Keratinocyte (primary cell): ENCODE measurements at regions not wholly inside any gene's neighbourhood (a gene's known extent, or its start where the extent isn't known, plus 50 kb on each side); places are given as distances from the start of the nearest gene placed in this dataset.

Source experiments
- DNase-seq: peaks from one replicate; pipeline ENCODE4 v3.0.0-alpha.2; 2011; ENCODE audit warnings: low read depth, missing footprints, low spot score
- FAIRE-seq: peaks from 2 replicates; lab custom pipeline; 2011; peaks lifted over from hg19 to GRCh38; lab: Jason Lieb, UNC
- H2AFZ ChIP-seq: 2 replicates; pipeline ENCODE4 v1.6.0; 2012; ENCODE audit warnings: low read length, control low read depth, inconsistent platforms; ENCODE audit not compliant: control insufficient read depth
- H3K27ac ChIP-seq: 2 replicates; pipeline ENCODE4 v1.5.1; 2011; ENCODE audit warnings: low read length; ENCODE audit not compliant: control insufficient read depth, insufficient read depth
- H3K27me3 ChIP-seq: 3 replicates; pipeline ENCODE4 v1.6.0; 2011; ENCODE audit warnings: low read length; ENCODE audit not compliant: control insufficient read depth, insufficient read depth; ENCODE audit errors: extremely low read depth
- H3K36me3 ChIP-seq, 2 experiments: 2 replicates in 1 of 2; 3 replicates in 1 of 2; pipeline ENCODE4 v1.5.1; 2011; ENCODE audit warnings: low read length in 2 of 2, mild to moderate bottlenecking in 1 of 2; ENCODE audit not compliant: control insufficient read depth in 2 of 2, insufficient read depth in 2 of 2; ENCODE audit errors: extremely low read depth in 1 of 2
- H3K4me1 ChIP-seq: 3 replicates; pipeline ENCODE4 v1.5.1; 2011; ENCODE audit warnings: low read length; ENCODE audit not compliant: control insufficient read depth, insufficient read depth; ENCODE audit errors: extremely low read depth
- H3K4me2 ChIP-seq: 3 replicates; pipeline ENCODE4 v1.6.0; 2011; ENCODE audit warnings: low read depth, low read length; ENCODE audit not compliant: control insufficient read depth, insufficient read depth; ENCODE audit errors: extremely low read depth
- H3K4me3 ChIP-seq, 3 experiments: fragments of 200-600 bp in 1 of 3; sonication (generic) in 1 of 3; 2 replicates in 2 of 3; 3 replicates in 1 of 3; pipeline ENCODE4 v1.5.1; 2011 to 2016; ENCODE audit warnings: low read length in 3 of 3, mild to moderate bottlenecking in 3 of 3, control low read depth in 2 of 3, inconsistent platforms in 1 of 3, low read depth in 1 of 3, mixed read lengths in 1 of 3, mixed run types in 1 of 3, moderate library complexity in 1 of 3; ENCODE audit not compliant: control insufficient read depth in 2 of 3, insufficient read depth in 2 of 3; ENCODE audit errors: extremely low read depth in 1 of 3
- H3K79me2 ChIP-seq: 2 replicates; pipeline ENCODE4 v1.6.0; 2012; ENCODE audit warnings: low read length; ENCODE audit not compliant: control insufficient read depth, insufficient read depth
- H3K9ac ChIP-seq: 3 replicates; pipeline ENCODE4 v1.6.0; 2011; ENCODE audit warnings: low read length; ENCODE audit not compliant: control insufficient read depth, insufficient read depth; ENCODE audit errors: extremely low read depth
- H3K9me1 ChIP-seq: 3 replicates; pipeline ENCODE4 v1.6.0; 2011; ENCODE audit warnings: low read length; ENCODE audit not compliant: control insufficient read depth, insufficient read depth; ENCODE audit errors: extremely low read depth
- H3K9me3 ChIP-seq: 2 replicates; pipeline ENCODE4 v1.5.1; 2012; ENCODE audit warnings: low read depth, low read length; ENCODE audit not compliant: control insufficient read depth
- H4K20me1 ChIP-seq: 3 replicates; pipeline ENCODE4 v1.6.0; 2011; ENCODE audit warnings: low read length; ENCODE audit not compliant: control insufficient read depth, insufficient read depth; ENCODE audit errors: extremely low read depth
- EZH2 ChIP-seq: IDR thresholded peaks from one replicate; pipeline ENCODE4 v1.6.1; 2012; ENCODE audit warnings: inconsistent platforms, mild to moderate bottlenecking, low read length, moderate library complexity
- dilution Hi-C: fragments of 300-500 bp; cut with MboI; formaldehyde crosslinking; loops from one replicate; pipeline ENCODE4 v1.7.0; 2020; ENCODE audit warnings: low sequenced_read_pairs; ENCODE audit not compliant: extremely low pct_ligation_motif_present
- TF ChIP-seq, protein P1 (sequence below), 3 experiments: IDR thresholded peaks in 1 of 3; conservative IDR thresholded peaks in 1 of 3; optimal IDR thresholded peaks in 1 of 3; 2 replicates in 2 of 3; 3 replicates in 1 of 3; pipeline versions ENCODE3 to v1.5.1; 2011; ENCODE audit warnings: low read length in 3 of 3, mild to moderate bottlenecking in 3 of 3, moderate library complexity in 2 of 3, control low read depth in 1 of 3, inconsistent platforms in 1 of 3; ENCODE audit not compliant: insufficient read depth in 2 of 3; ENCODE audit errors: extremely low read depth in 1 of 3

DNA sequence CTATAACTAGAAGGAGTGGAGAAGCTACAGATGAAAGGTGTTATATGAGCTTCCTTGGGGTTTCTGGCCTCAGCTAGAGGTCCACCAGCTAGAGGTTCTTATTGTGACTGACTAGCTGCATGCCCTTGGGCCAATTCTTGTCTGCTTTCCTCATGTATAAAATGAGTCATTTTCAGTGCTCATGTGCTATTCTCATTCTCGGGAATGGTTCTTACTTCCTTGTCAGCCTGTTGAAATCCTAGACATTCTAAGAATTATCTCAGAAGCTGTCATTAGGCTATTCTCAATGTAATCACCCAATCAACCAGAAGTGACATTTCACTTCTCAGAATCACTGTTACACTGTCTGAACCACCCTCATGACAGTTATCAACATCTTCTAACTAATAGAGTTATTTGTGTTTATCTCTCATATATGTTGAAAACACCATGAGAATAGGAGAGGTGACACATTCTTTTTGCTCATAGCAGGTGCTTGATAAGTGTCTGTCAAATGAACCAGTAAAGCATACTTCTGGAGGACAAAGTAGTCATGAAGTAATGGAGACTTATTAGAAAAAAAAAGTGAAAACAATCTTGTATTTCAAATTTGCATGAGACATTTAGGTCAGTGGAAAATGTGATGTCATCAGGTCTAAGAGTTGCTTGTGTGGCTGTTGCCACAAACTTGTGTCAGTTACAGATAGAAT, 122.8 kb upstream of the IVNS1ABP start:
- H3K4me3 ChIP-seq = no peak overlapping the region
- TF ChIP-seq, protein P1, sequence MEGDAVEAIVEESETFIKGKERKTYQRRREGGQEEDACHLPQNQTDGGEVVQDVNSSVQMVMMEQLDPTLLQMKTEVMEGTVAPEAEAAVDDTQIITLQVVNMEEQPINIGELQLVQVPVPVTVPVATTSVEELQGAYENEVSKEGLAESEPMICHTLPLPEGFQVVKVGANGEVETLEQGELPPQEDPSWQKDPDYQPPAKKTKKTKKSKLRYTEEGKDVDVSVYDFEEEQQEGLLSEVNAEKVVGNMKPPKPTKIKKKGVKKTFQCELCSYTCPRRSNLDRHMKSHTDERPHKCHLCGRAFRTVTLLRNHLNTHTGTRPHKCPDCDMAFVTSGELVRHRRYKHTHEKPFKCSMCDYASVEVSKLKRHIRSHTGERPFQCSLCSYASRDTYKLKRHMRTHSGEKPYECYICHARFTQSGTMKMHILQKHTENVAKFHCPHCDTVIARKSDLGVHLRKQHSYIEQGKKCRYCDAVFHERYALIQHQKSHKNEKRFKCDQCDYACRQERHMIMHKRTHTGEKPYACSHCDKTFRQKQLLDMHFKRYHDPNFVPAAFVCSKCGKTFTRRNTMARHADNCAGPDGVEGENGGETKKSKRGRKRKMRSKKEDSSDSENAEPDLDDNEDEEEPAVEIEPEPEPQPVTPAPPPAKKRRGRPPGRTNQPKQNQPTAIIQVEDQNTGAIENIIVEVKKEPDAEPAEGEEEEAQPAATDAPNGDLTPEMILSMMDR (optimal IDR thresholded peaks at IDR 0.05 in 1 of 3, IDR thresholded peaks at IDR 0.05 in 1 of 3, conservative IDR thresholded peaks at IDR 0.05 in 1 of 3; ENCODE audit: extremely low read depth in 1 of 3, insufficient read depth in 2 of 3, low read length in 3 of 3) = no peak
- no peak for TF ChIP-seq EZH2
- H2AFZ ChIP-seq = no peak overlapping the region
- H3K27me3 ChIP-seq = no peaks in the 10 kb centered on the region
- DNase-seq (peak; percentile 71), FAIRE-seq (peak; percentile 83)
- H3K4me2 ChIP-seq = peak overlapping the region; percentile 20
- peaks cover 30% of the 10 kb centered on the region for H3K4me1 ChIP-seq
- H3K79me2 ChIP-seq = no peaks in the 10 kb centered on the region
- dilution Hi-C loops = no loop called here
- H3K27ac ChIP-seq = peak overlapping the region; percentile 3
- H3K9me3 ChIP-seq = no peaks in the 10 kb centered on the region
- no peaks in the 10 kb centered on the region for H3K9me1 ChIP-seq
- no peak overlapping the region for H3K9ac ChIP-seq
- no peaks in the 10 kb centered on the region for H4K20me1 ChIP-seq
- H3K36me3 ChIP-seq = no peaks in the 10 kb centered on the region

DNA sequence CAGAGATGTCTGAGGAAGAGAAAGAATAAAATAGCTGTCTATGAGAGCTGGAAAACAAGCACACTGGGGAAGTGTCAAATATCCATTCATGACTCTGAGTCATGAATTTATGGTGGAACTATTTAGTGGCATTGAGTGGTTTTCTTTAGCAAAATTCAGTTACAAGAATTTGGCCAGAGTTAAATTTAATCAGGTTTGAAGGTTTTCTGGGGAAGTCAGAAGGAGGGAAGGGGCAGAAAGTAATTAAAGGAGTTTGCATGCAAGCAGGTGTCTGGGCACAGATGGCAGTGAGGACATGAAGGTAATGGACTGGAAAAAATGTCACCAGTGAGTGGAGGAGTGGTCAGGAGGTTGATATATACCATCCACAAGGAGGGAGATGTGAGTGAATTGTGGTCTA, 121.9 kb upstream of the IVNS1ABP start:
- Histone ChIP-seq H3K9ac (no peak overlapping the region), H3K79me2 (no peaks in the 10 kb centered on the region), H3K9me1 (no peaks in the 10 kb centered on the region), H3K4me2 (no peak overlapping the region), H4K20me1 (no peaks in the 10 kb centered on the region), H2AFZ (no peak overlapping the region), H3K4me1 (peaks cover 30% of the 10 kb centered on the region), H3K9me3 (no peaks in the 10 kb centered on the region), H3K27me3 (no peaks in the 10 kb centered on the region), H3K4me3 (no peak overlapping the region), H3K27ac (no peak overlapping the region), H3K36me3 (no peaks in the 10 kb centered on the region)
- FAIRE-seq (no peak), DNase-seq (no peak)
- dilution Hi-C loops = no loop called here
- TF ChIP-seq, protein P1 (optimal IDR thresholded peaks at IDR 0.05 in 1 of 3, IDR thresholded peaks at IDR 0.05 in 1 of 3, conservative IDR thresholded peaks at IDR 0.05 in 1 of 3; ENCODE audit: extremely low read depth in 1 of 3, insufficient read depth in 2 of 3, low read length in 3 of 3) = no peak
- no peak for TF ChIP-seq EZH2
